GM12878 (cell line): ENCODE measurements at regions not wholly inside any gene's neighbourhood (a gene's known extent, or its start where the extent isn't known, plus 50 kb on each side); places are given as distances from the start of the nearest gene placed in this dataset.

Experiments
- ATAC-seq: fragments of 200-7000 bp; cut with Tn5 transposase; 3 replicates; pipeline ENCODE4 v1.9.1; 2020; ENCODE audit warnings: mild to moderate bottlenecking, moderate library complexity
- BruUV-seq: library from RNA; stranded (reverse); fragments of 400-500 nt; replicated peaks from 2 replicates; lab custom pipeline; 2021; lab: Mats Ljungman, UMichigan
- CTCF ChIA-PET: fragments of 300-600 bp; sonication (Branson Sonifier 250); formaldehyde crosslinking; extraction: SDS; loops from one replicate; lab custom pipeline; 2021; ENCODE audit warnings: inconsistent platforms; lab: Yijun Ruan, JAX
- POLR2A ChIA-PET: fragments of 350-600 bp; formaldehyde crosslinking; extraction: SDS; loops from one replicate; lab custom pipeline; 2021; ENCODE audit warnings: inconsistent platforms; lab: Charles Lee
- RAD21 ChIA-PET: fragments of 300-600 bp; sonication (Branson Sonifier 250); formaldehyde crosslinking; loops from one replicate; lab custom pipeline; 2023; ENCODE audit warnings: antibody characterized with exemption; ENCODE audit not compliant: unreplicated experiment; lab: Charles Lee
- SMC1A ChIA-PET: fragments of 300-600 bp; sonication (Branson Sonifier 250); formaldehyde crosslinking; loops from one replicate; lab custom pipeline; 2023; ENCODE audit not compliant: unreplicated experiment, uncharacterized antibody; lab: Charles Lee
- DNase-seq: peaks from one replicate; pipeline ENCODE4 v3.0.0-alpha.2; 2011; ENCODE audit warnings: low read depth, low spot score
- FAIRE-seq: peaks from 3 replicates; lab custom pipeline; 2011; peaks lifted over from hg19 to GRCh38; lab: Jason Lieb, UNC
- H2AFZ ChIP-seq: 2 replicates; pipeline ENCODE4 v1.6.0; 2011; ENCODE audit warnings: low read depth, low read length, control low read depth; ENCODE audit not compliant: control insufficient read depth
- H3K27ac ChIP-seq: 2 replicates; pipeline ENCODE4 v1.5.1; 2011; ENCODE audit warnings: control low read depth; ENCODE audit not compliant: control insufficient read depth, insufficient read depth
- H3K27me3 ChIP-seq, 2 experiments: replicated peaks in 1 of 2; 2 replicates each; pipeline versions ENCODE4 v1.6.0 to v1.6.1; 2011; ENCODE audit warnings: low read length in 1 of 2; ENCODE audit not compliant: control insufficient read depth in 2 of 2, insufficient read depth in 2 of 2
- H3K36me3 ChIP-seq, 2 experiments: 2 replicates each; pipeline ENCODE4 v1.5.1; 2011; ENCODE audit warnings: low read length in 1 of 2; ENCODE audit not compliant: control insufficient read depth in 2 of 2, insufficient read depth in 2 of 2
- H3K4me1 ChIP-seq: 2 replicates; pipeline ENCODE4 v1.6.1; 2011; ENCODE audit warnings: mild to moderate bottlenecking, low read length, moderate library complexity, mixed read lengths; ENCODE audit not compliant: control insufficient read depth, insufficient read depth
- H3K4me2 ChIP-seq: 2 replicates; pipeline ENCODE4 v1.6.0; 2011; ENCODE audit warnings: control low read depth; ENCODE audit not compliant: control insufficient read depth, insufficient read depth
- H3K4me3 ChIP-seq: fragments of 200-600 bp; sonication (generic); 2 replicates; pipeline ENCODE4 v1.5.1; 2016
- H3K79me2 ChIP-seq: 2 replicates; pipeline ENCODE4 v1.6.0; 2011; ENCODE audit warnings: low read length; ENCODE audit not compliant: control insufficient read depth, insufficient read depth
- H3K9ac ChIP-seq: 2 replicates; pipeline ENCODE4 v1.8.0; 2011; ENCODE audit warnings: low read length, control low read depth, mixed read lengths; ENCODE audit not compliant: control insufficient read depth, insufficient read depth
- H3K9me3 ChIP-seq: replicated peaks from 3 replicates; pipeline ENCODE4 v1.5.1; 2011; ENCODE audit warnings: mild to moderate bottlenecking, low read length; ENCODE audit not compliant: control insufficient read depth, insufficient read depth
- H4K20me1 ChIP-seq: 2 replicates; pipeline ENCODE4 v1.6.0; 2011; ENCODE audit not compliant: control insufficient read depth, insufficient read depth
- CEBPB ChIP-seq, 2 experiments: fragments of 150-350 bp in 1 of 2; IDR thresholded peaks; 2 replicates each; pipeline ENCODE4 v1.6.1; 2012 to 2014; ENCODE audit warnings: low read depth in 2 of 2, low read length in 2 of 2, borderline replicate concordance in 1 of 2, inconsistent platforms in 1 of 2
- E2F4 ChIP-seq: IDR thresholded peaks from 2 replicates; pipeline ENCODE4 v1.6.1; 2012; ENCODE audit warnings: low read depth, low read length, improper control_type of control experiment
- ESRRA ChIP-seq: IDR thresholded peaks from 2 replicates; pipeline ENCODE4 v1.6.1; 2012; ENCODE audit warnings: mild to moderate bottlenecking, low read length, improper control_type of control experiment
- MEF2B ChIP-seq: fragments of 450-650 bp; IDR thresholded peaks from 2 replicates; pipeline ENCODE4 v1.6.1; 2018; ENCODE audit warnings: mild to moderate bottlenecking, moderate library complexity; ENCODE audit not compliant: partially characterized antibody, poor library complexity, severe bottlenecking
- MXI1 ChIP-seq: fragments of 150-350 bp; IDR thresholded peaks from 2 replicates; pipeline ENCODE4 v1.6.1; 2011; ENCODE audit warnings: low read depth, mild to moderate bottlenecking, inconsistent platforms, low read length, improper control_type of control experiment
- MYB ChIP-seq: fragments of 150-350 bp; IDR thresholded peaks from 2 replicates; pipeline ENCODE4 v1.6.1; 2014; ENCODE audit warnings: mild to moderate bottlenecking, low read depth, low read length, borderline replicate concordance
- NKRF ChIP-seq: fragments of 450-650 bp; conservative IDR thresholded peaks from 2 replicates; pipeline ENCODE4 v1.6.1; 2017; ENCODE audit warnings: mild to moderate bottlenecking, moderate library complexity
- SMAD1 ChIP-seq: fragments of 450-650 bp; IDR thresholded peaks from 2 replicates; pipeline ENCODE4 v1.6.1; 2018; ENCODE audit warnings: mild to moderate bottlenecking, low read depth; ENCODE audit not compliant: partially characterized antibody
- SP1 ChIP-seq: IDR thresholded peaks from one replicate; pipeline ENCODE4 v1.6.1; 2011; ENCODE audit warnings: low read depth, low read length
- SUPT20H ChIP-seq: IDR thresholded peaks from 2 replicates; pipeline ENCODE4 v1.6.1; 2011; ENCODE audit warnings: low read depth, mild to moderate bottlenecking, low read length, moderate library complexity, borderline replicate concordance; ENCODE audit not compliant: control insufficient read depth
- ZZZ3 ChIP-seq: IDR thresholded peaks from 2 replicates; pipeline ENCODE4 v1.6.1; 2011; ENCODE audit warnings: low read depth; ENCODE audit not compliant: control insufficient read depth, insufficient read length
- WGBS: methylation state at CpG from one replicate; pipeline ENCODE4 v1.1.6; 2016; ENCODE audit warnings: low lambda C conversion rate; ENCODE audit not compliant: insufficient replicate concordance, insufficient coverage; ENCODE audit errors: missing lambda C conversion rate; 5-methylcytosine and 5-hydroxymethylcytosine counted together
- in situ Hi-C: fragments of 300-500 bp; cut with MboI; formaldehyde crosslinking; loops from 9 replicates; pipeline ENCODE4 v1.14.3; 2018; ENCODE audit warnings: mixed read lengths
- intact Hi-C: fragments of 100-400 bp; cut with micrococcal nuclease; formaldehyde crosslinking; loops from one replicate; pipeline ENCODE4 v1.14.2; 2022; ENCODE audit not compliant: unreplicated experiment

- BruUV-seq: no TSS peak
- 0% methylated on average over 2 of the region's 2 CpGs for WGBS
- SMC1A ChIA-PET: interaction anchor here (1.0 kb wide), 1 partner anchor 101 kb away, joined by 3 read pairs; no protein-coding TSS in a partner anchor
These were observed 135.1 kb upstream of the DIO2 start for GRCh38 chr14:80346395-80346794.

GRCh38 chr14:80344208-80344607 lies 132.9 kb upstream of the DIO2 start:
- H3K9ac ChIP-seq: no peak overlapping the region
- ATAC-seq (no peak), FAIRE-seq (no peak), DNase-seq (no peak)
- no TSS peak for BruUV-seq
- 0% methylated on average over 1 of the region's 1 CpG for WGBS
- ChIA-PET RAD21 (no interaction called here), POLR2A (no interaction called here), CTCF (no interaction called here), SMC1A (interaction anchor here (1.0 kb wide), 1 partner anchor 16 kb away, joined by 3 read pairs; no protein-coding TSS in a partner anchor)
- no peak overlapping the region for H3K4me3 ChIP-seq
- no peaks in the 10 kb centered on the region for H3K36me3 ChIP-seq
- no peak overlapping the region for H2AFZ ChIP-seq
- no peak overlapping the region for H3K27ac ChIP-seq
- no peaks in the 10 kb centered on the region for H3K27me3 ChIP-seq
- intact Hi-C loops: no loop called here
- no peaks in the 10 kb centered on the region for H3K79me2 ChIP-seq
- no peak overlapping the region for H3K4me2 ChIP-seq
- no peaks in the 10 kb centered on the region for H3K4me1 ChIP-seq
- no peaks in the 10 kb centered on the region for H4K20me1 ChIP-seq
- in situ Hi-C loops: no loop called here
- TF ChIP-seq MYB (no peak), MEF2B (no peak), E2F4 (no peak), SP1 (no peak), ZZZ3 (no peak), MXI1 (no peak), NKRF (no peak), SUPT20H (no peak), ESRRA (no peak), SMAD1 (no peak)
- no peaks in the 10 kb centered on the region for H3K9me3 ChIP-seq

More at GRCh38 chr14:80346395-80346794, 135.1 kb upstream of the DIO2 start:
- ChIA-PET RAD21 (no interaction called here), CTCF (no interaction called here)
- H3K36me3 ChIP-seq: no peaks in the 10 kb centered on the region
- H4K20me1 ChIP-seq: no peaks in the 10 kb centered on the region
- H3K4me3 ChIP-seq: no peak overlapping the region
- FAIRE-seq: no peak
- no peaks in the 10 kb centered on the region for H3K9me3 ChIP-seq
- DNase-seq: no peak
- no peak overlapping the region for H3K4me2 ChIP-seq
- no peaks in the 10 kb centered on the region for H3K79me2 ChIP-seq
- TF ChIP-seq CEBPB (IDR thresholded peaks at IDR 0.05; ENCODE audit: borderline replicate concordance in 1 of 2, low read depth in 2 of 2, low read length in 2 of 2): no peak
- TF ChIP-seq, all 136 proteins: peak for 0
- no peak for ATAC-seq
- H3K27me3 ChIP-seq: no peaks in the 10 kb centered on the region
- no peak overlapping the region for H3K9ac ChIP-seq
- POLR2A ChIA-PET: no interaction called here
- in situ Hi-C loops: no loop called here
- H3K4me1 ChIP-seq: no peaks in the 10 kb centered on the region
- no peak overlapping the region for H3K27ac ChIP-seq
- intact Hi-C loops: no loop called here
- H2AFZ ChIP-seq: no peak overlapping the region
